ENCODE measurements at regions not wholly inside any gene's neighbourhood (a gene's known extent, or its start where the extent isn't known, plus 50 kb on each side); places are given as distances from the start of the nearest gene placed in this dataset.

GRCh38 chr18:68298330-68298729 lies 416.6 kb downstream of the TMX3 start:
- TF ChIP-seq POLR2AphosphoS5 (IDR thresholded peaks at IDR 0.05; ENCODE audit: low read depth, low read length) = no peak
- no peak for TF ChIP-seq SIN3A (IDR thresholded peaks at IDR 0.05; ENCODE audit: borderline replicate concordance, insufficient read depth, low read length)
- no peak for TF ChIP-seq TAF1 (IDR thresholded peaks at IDR 0.05; ENCODE audit: borderline replicate concordance, insufficient read depth, low read length)
- TF ChIP-seq FOXP2 (optimal IDR thresholded peaks at IDR 0.05; ENCODE audit: borderline replicate concordance, extremely low read depth, extremely low read length, insufficient read depth) = no peak
- TF ChIP-seq REST (IDR thresholded peaks at IDR 0.05; ENCODE audit: insufficient read depth in 1 of 2, low read depth in 2 of 2, low read length in 2 of 2) = no peak

GRCh38 chr18:68288408-68288807 lies 426.5 kb downstream of the TMX3 start:
- TF ChIP-seq POLR2AphosphoS5 (IDR thresholded peaks at IDR 0.05; ENCODE audit: low read depth, low read length) = no peak
- no peak for TF ChIP-seq REST (IDR thresholded peaks at IDR 0.05; ENCODE audit: insufficient read depth in 1 of 2, low read depth in 2 of 2, low read length in 2 of 2)
- TF ChIP-seq TAF1 (IDR thresholded peaks at IDR 0.05; ENCODE audit: borderline replicate concordance, insufficient read depth, low read length) = no peak
- TF ChIP-seq FOXP2 (optimal IDR thresholded peaks at IDR 0.05; ENCODE audit: borderline replicate concordance, extremely low read depth, extremely low read length, insufficient read depth) = no peak
- TF ChIP-seq SIN3A (IDR thresholded peaks at IDR 0.05; ENCODE audit: borderline replicate concordance, insufficient read depth, low read length) = no peak

- TF ChIP-seq FOXP2 (optimal IDR thresholded peaks at IDR 0.05; ENCODE audit: borderline replicate concordance, extremely low read depth, extremely low read length, insufficient read depth) = no peak
- TF ChIP-seq TAF1 (IDR thresholded peaks at IDR 0.05; ENCODE audit: borderline replicate concordance, insufficient read depth, low read length) = no peak
- TF ChIP-seq SIN3A (IDR thresholded peaks at IDR 0.05; ENCODE audit: borderline replicate concordance, insufficient read depth, low read length) = no peak
- TF ChIP-seq POLR2AphosphoS5 (IDR thresholded peaks at IDR 0.05; ENCODE audit: low read depth, low read length) = no peak
- no peak for TF ChIP-seq REST (IDR thresholded peaks at IDR 0.05; ENCODE audit: insufficient read depth in 1 of 2, low read depth in 2 of 2, low read length in 2 of 2)
Measured at GRCh38 chr18:68284236-68284780, 430.6 kb downstream of the TMX3 start.

GRCh38 chr18:68283834-68284233 lies 431.1 kb downstream of the TMX3 start:
- TF ChIP-seq FOXP2 (optimal IDR thresholded peaks at IDR 0.05; ENCODE audit: borderline replicate concordance, extremely low read depth, extremely low read length, insufficient read depth) = no peak
- no peak for TF ChIP-seq REST (IDR thresholded peaks at IDR 0.05; ENCODE audit: insufficient read depth in 1 of 2, low read depth in 2 of 2, low read length in 2 of 2)
- no peak for TF ChIP-seq SIN3A (IDR thresholded peaks at IDR 0.05; ENCODE audit: borderline replicate concordance, insufficient read depth, low read length)
- no peak for TF ChIP-seq POLR2AphosphoS5 (IDR thresholded peaks at IDR 0.05; ENCODE audit: low read depth, low read length)
- no peak for TF ChIP-seq TAF1 (IDR thresholded peaks at IDR 0.05; ENCODE audit: borderline replicate concordance, insufficient read depth, low read length)

GRCh38 chr18:68282232-68282631 lies 432.7 kb downstream of the TMX3 start:
- no peak for TF ChIP-seq TAF1 (IDR thresholded peaks at IDR 0.05; ENCODE audit: borderline replicate concordance, insufficient read depth, low read length)
